ENCODE measurements at regions not wholly inside any gene's neighbourhood (a gene's known extent, or its start where the extent isn't known, plus 50 kb on each side); places are given as distances from the start of the nearest gene placed in this dataset.

GRCh38 chr3:27535809-27536392 lies 51.7 kb upstream of the SLC4A7 start:
- TF ChIP-seq ZNF609 (CRISPR knock-in tag; IDR thresholded peaks at IDR 0.05; ENCODE audit: borderline replicate concordance): no peak
- TF ChIP-seq REST (IDR thresholded peaks at IDR 0.05; ENCODE audit: borderline replicate concordance in 1 of 2, low read depth in 1 of 2, low read length in 2 of 2): no peak
- TF ChIP-seq PRDM15 (CRISPR knock-in tag; IDR thresholded peaks at IDR 0.05): no peak
- TF ChIP-seq EZH2 (conservative IDR thresholded peaks at IDR 0.05; ENCODE audit: low read depth, low read length): no peak
